ENCODE measurements at regions not wholly inside any gene's neighbourhood (a gene's known extent, or its start where the extent isn't known, plus 50 kb on each side); places are given as distances from the start of the nearest gene placed in this dataset.
"Not testable (repeated sequence)": the region's sequence is repeated elsewhere in the genome, so short reads cannot be mapped to it uniquely, and the experiment has no call there.

- no peak for DNase-seq
Observed at GRCh38 chr1:181173761-181174447, 85.4 kb downstream of the IER5 start.

- DNase-seq: no peak
Observed at GRCh38 chr1:181174861-181175260, 86.4 kb downstream of the IER5 start.

DNA sequence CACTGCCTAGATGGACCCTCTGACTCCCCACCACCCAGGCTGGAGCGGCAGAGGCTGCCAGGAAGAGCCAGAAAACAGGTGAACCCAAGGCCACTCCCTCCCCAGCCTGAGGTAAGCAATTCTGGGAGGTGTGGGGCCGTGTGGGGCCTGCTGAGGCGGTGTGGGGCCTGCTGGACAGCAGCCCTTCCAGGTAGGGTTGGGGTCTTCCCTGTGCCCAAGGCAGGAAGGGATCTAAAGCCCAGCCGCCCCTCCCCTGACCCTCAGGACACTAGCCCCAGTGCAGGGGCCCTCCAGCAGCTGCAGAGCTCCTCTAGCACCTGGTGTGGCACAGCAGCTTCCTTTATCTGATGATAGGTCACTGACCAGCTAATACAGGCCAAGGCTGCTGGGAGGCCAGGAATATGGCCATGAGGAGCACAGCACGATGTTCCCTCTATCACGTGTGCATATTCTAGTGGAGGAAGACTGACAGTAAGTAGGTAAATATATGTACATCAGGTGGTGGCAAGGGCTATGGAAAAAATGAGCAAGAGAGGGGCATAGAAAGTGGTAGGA lies 86.9 kb downstream of the IER5 start:
- no peak for DNase-seq

DNA sequence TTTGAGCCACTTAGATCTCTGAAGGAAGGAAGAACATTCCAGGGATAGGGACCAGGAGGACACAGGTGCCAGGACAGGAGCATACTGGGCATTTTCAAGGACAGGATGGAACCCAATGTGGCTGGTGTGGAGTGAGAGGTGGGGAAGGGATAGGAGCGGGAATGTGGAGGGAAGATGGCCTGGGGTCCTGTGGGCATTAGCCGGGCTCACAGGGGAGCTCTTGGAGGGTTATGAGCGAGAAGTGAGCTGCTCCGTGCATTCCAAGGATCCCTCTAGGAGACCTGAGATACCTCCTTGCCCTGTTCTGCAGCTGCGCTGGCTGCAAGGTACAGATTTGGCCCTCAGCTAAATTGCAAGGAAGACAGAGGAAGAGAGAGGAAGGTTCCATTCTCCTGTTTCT lies 87.5 kb downstream of the IER5 start:
- DNase-seq: no peak

- no peak for DNase-seq
Observed at GRCh38 chr1:181178241-181178879, 89.9 kb downstream of the IER5 start.

DNA sequence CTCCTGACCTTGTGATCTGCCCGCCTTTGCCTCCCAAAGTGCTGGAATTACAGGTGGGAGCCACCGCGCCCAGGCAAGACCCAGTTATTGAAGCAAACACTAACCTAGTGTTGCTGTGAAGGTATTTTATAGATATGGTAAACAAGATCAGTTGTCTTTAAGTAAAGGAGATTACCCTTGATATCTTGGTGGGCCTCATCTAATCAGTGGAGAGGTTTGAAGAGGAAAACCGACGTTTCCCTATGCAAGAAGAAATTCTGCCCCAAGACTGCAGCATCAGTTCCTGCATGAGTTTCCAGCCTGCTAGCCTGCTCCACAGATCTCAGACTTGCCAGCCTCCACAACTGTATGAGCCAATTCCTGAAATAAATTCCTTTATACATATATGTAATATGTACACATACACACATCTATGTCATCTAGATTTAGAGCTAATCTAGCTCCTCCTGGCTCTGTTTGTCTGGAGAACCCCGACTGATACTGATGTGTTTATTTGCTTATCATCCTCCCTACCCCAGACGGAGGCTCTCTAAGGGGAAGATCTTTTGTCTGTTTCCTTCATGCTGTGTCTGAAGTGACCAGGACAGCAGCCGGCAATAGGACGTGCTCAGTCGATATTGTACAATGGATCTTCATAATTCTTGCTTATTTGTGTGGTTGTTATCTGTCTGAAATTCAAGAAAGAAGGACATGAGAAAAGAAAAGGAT lies 90.9 kb downstream of the IER5 start:
- DNase-seq: peak; percentile 59

DNA sequence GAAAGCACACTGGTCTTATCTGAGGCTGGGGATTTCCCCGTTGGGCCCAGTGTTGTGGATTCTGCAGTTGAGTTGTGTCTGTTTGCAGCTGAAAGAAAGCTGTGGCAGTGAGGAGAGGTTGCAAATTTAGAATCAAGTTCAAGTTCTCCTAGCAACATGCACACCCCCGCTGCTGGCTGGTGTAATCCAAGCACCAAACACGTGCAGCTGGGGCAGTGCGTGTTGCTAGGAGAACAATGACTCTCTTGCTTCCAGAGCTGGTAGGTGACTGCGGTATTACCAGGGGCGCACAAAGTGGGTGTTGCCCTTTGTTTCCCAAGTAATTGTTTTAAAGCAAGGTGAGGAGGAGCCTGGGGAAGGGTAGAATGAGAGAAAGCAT lies 91.5 kb downstream of the IER5 start:
- DNase-seq: peak; percentile 75

- DNase-seq: no peak
Observed at GRCh38 chr1:181180407-181181031, 92.0 kb downstream of the IER5 start.

- no peak for DNase-seq
Observed at GRCh38 chr1:181181792-181182585, 93.5 kb downstream of the IER5 start.

DNA sequence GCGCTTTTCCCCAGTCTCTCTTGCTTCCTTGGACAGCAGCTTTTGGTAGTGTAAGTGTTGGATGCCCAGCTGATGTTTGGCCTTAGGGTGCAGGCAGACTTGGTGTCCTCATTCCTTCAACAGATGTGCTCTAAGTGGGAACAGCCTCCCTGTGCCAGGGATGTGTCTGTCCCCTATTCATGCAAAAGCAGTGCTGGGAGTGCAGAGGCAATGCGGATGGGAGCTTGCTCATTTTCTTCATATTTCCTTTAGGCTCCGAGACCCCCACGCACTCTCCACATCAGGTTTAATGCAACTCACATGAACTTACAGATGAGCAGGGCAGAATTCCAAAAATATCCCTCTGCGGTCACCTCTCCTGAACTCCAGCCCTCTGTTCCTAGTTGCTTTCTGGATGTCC lies 96.1 kb downstream of the IER5 start:
- no peak for DNase-seq

GRCh38 chr1:181185461-181185860 lies 97.0 kb downstream of the IER5 start:
- no peak for DNase-seq

DNA sequence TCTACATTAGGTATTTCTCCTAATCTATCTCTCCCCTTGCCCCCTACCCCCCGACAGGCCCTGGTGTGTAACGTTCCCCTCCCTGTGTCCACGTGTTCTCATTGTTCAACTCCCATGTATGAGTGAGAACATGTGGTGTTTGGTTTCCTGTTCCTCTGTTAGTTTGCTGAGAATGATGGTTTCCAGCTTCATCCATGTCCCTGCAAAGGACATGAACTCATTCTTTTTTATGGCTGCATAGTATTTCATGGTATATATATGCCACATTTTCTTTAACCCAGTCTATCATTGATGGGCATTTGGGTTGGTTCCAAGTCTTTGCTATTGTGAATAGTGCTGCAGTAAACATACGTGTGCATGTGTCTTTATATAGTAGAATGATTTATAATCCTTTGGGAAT lies 97.6 kb downstream of the IER5 start:
- not testable (repeated sequence) for DNase-seq

DNA sequence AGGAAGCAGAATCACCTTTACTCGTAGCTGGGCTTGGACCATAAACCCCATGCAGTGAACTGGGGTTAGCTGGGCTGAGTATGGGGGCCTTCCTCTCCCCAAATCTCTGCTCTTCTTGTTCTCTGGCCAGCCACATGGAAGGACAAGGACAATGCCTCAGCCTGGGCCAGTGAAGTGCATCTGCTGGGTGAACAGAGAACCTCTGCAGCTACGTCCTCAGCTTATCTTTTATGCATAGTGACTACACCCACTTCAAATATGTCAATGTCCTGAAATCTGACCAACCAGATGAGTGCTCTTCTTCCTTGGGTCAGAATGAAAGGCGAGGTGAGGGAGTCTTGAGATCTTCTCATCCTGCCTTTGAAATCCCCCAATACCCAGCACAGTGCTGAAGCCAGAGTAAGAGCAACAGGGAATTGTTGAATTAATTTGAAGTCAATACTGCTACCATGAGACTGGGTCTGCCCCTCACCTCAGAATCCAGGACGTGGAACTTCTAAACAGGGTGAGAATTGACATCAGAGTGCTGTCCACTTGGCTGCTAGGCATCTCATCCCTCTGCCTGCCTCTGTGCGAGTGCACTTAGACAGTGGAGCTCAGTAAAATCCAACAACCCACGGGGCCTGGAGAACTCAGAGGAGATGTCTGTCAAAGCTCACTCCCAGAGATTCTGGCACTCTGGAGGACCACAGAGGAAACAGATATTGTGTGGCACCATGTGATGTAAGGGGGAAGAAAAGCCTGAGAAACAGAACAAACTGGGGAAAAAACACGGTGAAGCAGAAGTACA lies 99.0 kb downstream of the IER5 start:
- no peak for DNase-seq

- no peak for DNase-seq
Observed at GRCh38 chr1:181189245-181189644, 100.7 kb downstream of the IER5 start.

- DNase-seq: no peak
Observed at GRCh38 chr1:181189691-181190363, 101.3 kb downstream of the IER5 start.

DNA sequence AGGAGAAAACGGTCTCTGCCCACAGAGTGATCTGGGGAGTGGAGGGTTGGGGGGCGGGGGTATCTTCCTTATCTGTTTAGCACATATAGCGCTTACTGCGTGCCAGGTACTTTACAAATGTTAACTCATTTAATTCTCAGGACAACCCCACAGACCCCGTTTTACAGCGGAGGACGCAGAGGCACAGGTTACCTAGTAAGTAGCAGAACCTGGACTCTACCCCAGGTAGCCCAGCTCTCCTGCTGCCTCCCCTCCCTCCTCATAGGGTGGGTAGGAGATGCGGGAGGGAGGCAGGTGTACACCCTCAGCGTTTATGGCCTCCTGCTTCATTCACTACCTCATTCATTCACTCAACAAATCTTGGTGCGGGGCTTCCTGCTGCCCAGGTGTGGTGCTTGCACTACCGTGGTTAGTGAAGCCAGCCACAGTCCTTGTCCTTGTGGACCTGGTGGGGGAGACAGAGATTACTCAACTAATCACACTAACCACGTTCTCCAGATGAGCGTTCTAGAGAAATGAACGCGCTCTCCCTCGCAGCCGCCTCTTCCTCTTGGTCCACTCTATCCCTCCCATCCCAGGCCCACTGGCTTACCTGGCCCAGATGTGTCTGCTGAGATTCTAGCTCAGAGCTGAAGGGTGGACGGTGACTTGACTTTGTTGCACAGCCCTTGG lies 102.0 kb downstream of the IER5 start:
- no peak for DNase-seq

DNA sequence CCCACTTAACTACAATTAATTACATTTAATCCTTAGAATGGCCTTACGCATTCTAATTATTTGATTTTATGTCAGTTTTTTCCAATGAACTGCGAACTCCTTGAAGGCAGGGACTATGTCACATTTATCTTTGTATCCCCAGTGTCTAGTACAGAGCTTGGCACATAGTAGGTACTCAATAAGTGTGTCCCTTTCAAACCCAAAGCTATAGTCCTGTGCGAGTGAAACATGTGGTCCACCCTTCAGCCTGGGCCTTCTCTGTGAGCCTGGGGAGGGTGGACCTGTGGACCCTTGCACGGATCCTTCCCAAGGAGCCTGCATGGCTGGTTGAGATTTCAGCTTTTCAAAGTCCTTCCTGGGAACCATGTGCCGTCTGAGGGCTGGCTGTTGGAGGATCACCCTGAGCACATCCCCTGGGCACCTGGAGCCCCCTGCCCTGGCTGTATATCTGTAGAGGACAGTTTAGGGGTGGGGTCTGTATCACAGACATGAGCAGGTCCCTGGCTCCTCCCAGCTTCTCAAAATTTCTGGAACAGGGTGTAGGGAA lies 103.1 kb downstream of the IER5 start:
- no peak for DNase-seq

- DNase-seq: no peak
Observed at GRCh38 chr1:181192316-181192715, 103.8 kb downstream of the IER5 start.

DNA sequence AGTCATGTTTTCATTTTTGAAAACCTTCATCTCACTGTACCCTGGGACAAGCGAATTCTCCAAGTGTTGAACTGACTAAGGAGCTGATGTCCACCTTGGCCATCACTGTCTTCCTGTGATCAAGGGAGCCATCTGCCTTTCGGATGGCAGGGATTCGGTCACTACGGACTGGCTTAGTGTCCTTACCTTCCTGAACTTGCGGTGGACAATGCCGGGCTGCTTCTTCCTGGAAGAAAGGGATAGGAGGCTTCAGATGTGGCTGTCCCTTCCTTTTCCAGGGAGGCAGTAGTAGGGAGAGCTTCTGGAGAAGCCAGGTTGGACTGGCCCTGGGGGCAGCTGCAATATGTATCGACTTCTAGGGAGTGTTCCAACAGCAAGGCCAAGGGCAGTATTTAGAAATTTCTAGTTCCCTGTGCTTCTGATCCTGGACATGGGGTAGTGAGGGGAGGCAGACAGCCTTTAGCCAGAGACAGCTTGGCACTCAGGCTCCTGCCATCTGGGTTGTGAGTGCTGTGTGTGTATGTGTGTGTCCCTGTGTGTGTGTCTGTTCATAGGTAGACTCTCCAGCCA lies 114.6 kb downstream of the IER5 start:
- DNase-seq: no peak

DNA sequence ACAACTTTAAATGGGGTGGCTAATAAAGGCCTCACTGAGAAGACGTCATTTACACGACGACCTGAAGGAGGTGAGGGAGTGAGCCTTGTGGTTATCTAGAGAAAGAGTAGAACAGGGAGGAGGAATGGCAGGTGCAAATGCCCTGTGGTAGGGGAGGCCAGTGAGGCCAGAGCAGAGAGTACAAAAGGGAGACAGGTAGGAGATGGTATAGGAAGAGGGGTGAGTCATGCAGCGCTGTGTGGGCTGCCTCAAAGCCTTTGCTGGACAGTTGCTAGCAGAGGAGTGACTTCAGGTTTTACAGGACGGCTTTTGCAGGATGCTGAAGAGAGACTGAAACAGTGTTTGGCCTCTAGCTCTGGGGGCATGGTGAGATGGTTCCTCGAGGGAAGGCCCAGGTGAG lies 116.0 kb downstream of the IER5 start:
- DNase-seq: no peak

All from NCI-H748 treated with DMSO at 0.1 percent for 48 hours (cell line).